Kidney (tissue), 13 donors: ENCODE measurements at regions not wholly inside any gene's neighbourhood (a gene's known extent, or its start where the extent isn't known, plus 50 kb on each side); places are given as distances from the start of the nearest gene placed in this dataset.

ENCODE experiments used
- DNase-seq, 5 donors: peaks; one replicate each; pipeline ENCODE4 v3.0.0-alpha.2; 2013 to 2020
- FAIRE-seq: peaks from 2 replicates; lab custom pipeline; 2012; peaks lifted over from hg19 to GRCh38; lab: Jason Lieb, UNC
- H3K27ac ChIP-seq, 2 donors: one replicate each; pipeline ENCODE4 v1.7.0; 2013; ENCODE audit warnings: low read depth in 2 of 2, low read length in 2 of 2, inconsistent platforms in 1 of 2
- H3K27me3 ChIP-seq: one replicate; pipeline ENCODE4 v1.7.1; 2013; ENCODE audit warnings: low read length, inconsistent platforms; ENCODE audit not compliant: control insufficient read depth, insufficient read depth
- H3K36me3 ChIP-seq, 3 donors: one replicate each; pipeline versions ENCODE4 v1.7.0 to v1.7.1; 2013; ENCODE audit warnings: low read length in 3 of 3, control low read depth in 1 of 3, inconsistent platforms in 1 of 3; ENCODE audit not compliant: insufficient read depth in 3 of 3, control insufficient read depth in 2 of 3
- H3K4me1 ChIP-seq, 3 donors: one replicate each; pipeline versions ENCODE4 v1.7.0 to v1.7.1; 2013; ENCODE audit warnings: low read length in 3 of 3, inconsistent platforms in 1 of 3, low read depth in 1 of 3; ENCODE audit not compliant: control insufficient read depth in 2 of 3, insufficient read depth in 2 of 3
- H3K4me3 ChIP-seq, 3 donors: one replicate each; pipeline versions ENCODE4 v1.7.0 to v1.8.1; 2013; ENCODE audit warnings: low read length in 3 of 3, control low read depth in 1 of 3, inconsistent platforms in 1 of 3
- H3K9ac ChIP-seq, 3 donors: one replicate each; pipeline versions ENCODE4 v1.7.0 to v1.7.1; 2013; ENCODE audit warnings: low read length in 3 of 3, control low read depth in 1 of 3, inconsistent platforms in 1 of 3
- H3K9me3 ChIP-seq, 3 donors: one replicate each; pipeline versions ENCODE4 v1.7.0 to v1.7.1; 2013; ENCODE audit warnings: low read length in 3 of 3, control low read depth in 1 of 3, inconsistent platforms in 1 of 3; ENCODE audit not compliant: control insufficient read depth in 2 of 3, insufficient read depth in 1 of 3
- CTCF ChIP-seq: IDR thresholded peaks from 3 replicates; pipeline ENCODE4 v1.5.1; 2012; ENCODE audit warnings: mild to moderate bottlenecking, moderate library complexity, borderline replicate concordance; ENCODE audit not compliant: insufficient read depth; ENCODE audit errors: extremely low read depth
- intact Hi-C: fragments of 100-400 bp; cut with DNase I; formaldehyde crosslinking; loops from one replicate; pipeline ENCODE4 v1.11.1; 2022
- donor health status: control.
- donor health status: control.
- donor health status: control.
- donor health status: control.
- donor health status: control.
- donor health status: DM: yes; HTN: yes; CAD: no.
- donor health status: Normal renal cell carcinoma (clear cell type).

- peak in 2 of 5 donors; percentile 10 to 25 for DNase-seq
- Histone ChIP-seq H3K4me1 (peaks cover 0 to 3% (median 2%) of the 10 kb centered on the region in 3 donors), H3K4me3 (no peak overlapping the region), H3K9ac (no peak overlapping the region), H3K9me3 (no peaks in the 10 kb centered on the region), H3K36me3 (no peaks in the 10 kb centered on the region), H3K27ac (peak overlapping the region in 1 of 2 donors; percentile 61), H3K27me3 (no peaks in the 10 kb centered on the region)
- intact Hi-C loops = no loop called here
- no peak for TF ChIP-seq CTCF
- no peak for FAIRE-seq
These were observed 163.0 kb downstream of the FGF9 start for GRCh38 chr13:21833921-21834320.

- TF ChIP-seq CTCF = no peak
- H3K36me3 ChIP-seq = no peaks in the 10 kb centered on the region
- no peaks in the 10 kb centered on the region for H3K9me3 ChIP-seq
- no peaks in the 10 kb centered on the region for H3K27me3 ChIP-seq
- no peak overlapping the region for H3K4me3 ChIP-seq
- no peak overlapping the region for H3K9ac ChIP-seq
- intact Hi-C loops = no loop called here
- H3K4me1 ChIP-seq = peaks cover 0 to 3% (median 2%) of the 10 kb centered on the region in 3 donors
- peak overlapping the region in 1 of 2 donors; percentile 29 for H3K27ac ChIP-seq
- DNase-seq = peak in 3 of 5 donors; percentile 13 to 51 (median 40)
- FAIRE-seq = no peak
These were observed 163.6 kb downstream of the FGF9 start for GRCh38 chr13:21834521-21834920.

GRCh38 chr13:21837288-21837687 lies 166.4 kb downstream of the FGF9 start:
- H3K9ac ChIP-seq = no peak overlapping the region
- DNase-seq (no peak), FAIRE-seq (no peak)
- peaks cover 0 to 3% (median 2%) of the 10 kb centered on the region in 3 donors for H3K4me1 ChIP-seq
- H3K4me3 ChIP-seq = no peak overlapping the region
- no peak overlapping the region for H3K27ac ChIP-seq
- H3K36me3 ChIP-seq = no peaks in the 10 kb centered on the region
- no peak for TF ChIP-seq CTCF
- H3K9me3 ChIP-seq = no peaks in the 10 kb centered on the region
- intact Hi-C loops = no loop called here
- no peaks in the 10 kb centered on the region for H3K27me3 ChIP-seq
